Right atrium auricular region (tissue), 2 donors: ENCODE measurements at regions not wholly inside any gene's neighbourhood (a gene's known extent, or its start where the extent isn't known, plus 50 kb on each side); places are given as distances from the start of the nearest gene placed in this dataset.
"Not testable (repeated sequence)": the region's sequence is repeated elsewhere in the genome, so short reads cannot be mapped to it uniquely, and the experiment has no call there.

Source experiments
- DNase-seq: peaks from one replicate; pipeline ENCODE4 v3.0.0-alpha.2; 2019; ENCODE audit warnings: low spot score
- H3K27ac ChIP-seq, 2 donors: fragments of 200-600 bp; sonication (generic); 1 replicate in 1 of 2; 2 replicates in 1 of 2; pipeline ENCODE4 v1.5.1; 2016 to 2019
- H3K27me3 ChIP-seq, 2 donors: fragments of 200-600 bp; sonication (generic); one replicate each; pipeline versions ENCODE4 v1.5.1 to v1.6.0; 2017 to 2019
- H3K36me3 ChIP-seq: fragments of 200-600 bp; sonication (generic); one replicate; pipeline ENCODE4 v1.5.1; 2016
- H3K4me1 ChIP-seq, 2 donors: fragments of 200-600 bp; sonication (generic); one replicate each; pipeline versions ENCODE4 v1.5.1 to v1.6.0; 2017 to 2019
- H3K4me3 ChIP-seq, 2 donors: fragments of 200-600 bp; sonication (generic); 1 replicate in 1 of 2; 2 replicates in 1 of 2; pipeline ENCODE4 v1.5.1; 2017 to 2019; ENCODE audit warnings: mild to moderate bottlenecking in 1 of 2, moderate library complexity in 1 of 2
- H3K9me3 ChIP-seq, 2 donors: fragments of 200-600 bp; sonication (generic); one replicate each; pipeline ENCODE4 v1.5.1; 2019
- CTCF ChIP-seq, 2 donors: fragments of 200-600 bp; sonication (generic); IDR thresholded peaks; one replicate each; pipeline ENCODE4 v1.5.1; 2019; ENCODE audit warnings: antibody characterized with exemption in 2 of 2

GRCh38 chr2:228589115-228589514, 407.6 kb upstream of the SPHKAP start:
- H3K36me3 ChIP-seq, result no peaks in the 10 kb centered on the region
- no peak for DNase-seq
- H3K27ac ChIP-seq, result no peak overlapping the region
- no peaks in the 10 kb centered on the region for H3K9me3 ChIP-seq
- no peaks in the 10 kb centered on the region for H3K4me1 ChIP-seq
- no peak for TF ChIP-seq CTCF (IDR thresholded peaks at IDR 0.05)
- H3K27me3 ChIP-seq, result no peaks in the 10 kb centered on the region
- H3K4me3 ChIP-seq, result no peak overlapping the region

GRCh38 chr2:228581731-228582130, 400.2 kb upstream of the SPHKAP start:
- H3K4me1 ChIP-seq, result no peaks in the 10 kb centered on the region
- no peaks in the 10 kb centered on the region for H3K9me3 ChIP-seq
- H3K4me3 ChIP-seq, result no peak overlapping the region
- no peak overlapping the region for H3K27ac ChIP-seq
- no peaks in the 10 kb centered on the region for H3K36me3 ChIP-seq
- H3K27me3 ChIP-seq, result no peaks in the 10 kb centered on the region
- TF ChIP-seq CTCF (IDR thresholded peaks at IDR 0.05), result no peak
- no peak for DNase-seq

- Histone ChIP-seq H3K4me3 (no peak overlapping the region), H3K36me3 (no peaks in the 10 kb centered on the region), H3K4me1 (peaks cover 0 to 5% of the 10 kb centered on the region in 2 donors), H3K27me3 (no peaks in the 10 kb centered on the region), H3K9me3 (no peaks in the 10 kb centered on the region), H3K27ac (no peak overlapping the region)
- TF ChIP-seq CTCF (IDR thresholded peaks at IDR 0.05), result no peak
- DNase-seq, result no peak
Observed at GRCh38 chr2:228575897-228576296, 394.4 kb upstream of the SPHKAP start.

- not testable (repeated sequence) for DNase-seq, H3K4me3 ChIP-seq, H3K9me3 ChIP-seq, H3K27ac ChIP-seq, H3K36me3 ChIP-seq, H3K4me1 ChIP-seq, H3K27me3 ChIP-seq
Observed at GRCh38 chr2:228568275-228568674, 386.8 kb upstream of the SPHKAP start.

- Histone ChIP-seq H3K9me3 (no peaks in the 10 kb centered on the region), H3K27me3 (no peaks in the 10 kb centered on the region), H3K4me1 (no peaks in the 10 kb centered on the region), H3K36me3 (no peaks in the 10 kb centered on the region), H3K4me3 (no peak overlapping the region), H3K27ac (no peak overlapping the region)
- DNase-seq, result no peak
- TF ChIP-seq CTCF (IDR thresholded peaks at IDR 0.05), result no peak
Observed at GRCh38 chr2:228561816-228562215, 380.3 kb upstream of the SPHKAP start.

GRCh38 chr2:228559774-228560415, 378.4 kb upstream of the SPHKAP start:
- no peak for TF ChIP-seq CTCF (IDR thresholded peaks at IDR 0.05)
- no peak for DNase-seq

More at GRCh38 chr2:228559774-228560415, 378.4 kb upstream of the SPHKAP start:
- Histone ChIP-seq H3K4me3 (no peak overlapping the region), H3K27me3 (no peaks in the 10 kb centered on the region), H3K4me1 (no peaks in the 10 kb centered on the region), H3K27ac (no peak overlapping the region), H3K9me3 (no peaks in the 10 kb centered on the region), H3K36me3 (no peaks in the 10 kb centered on the region)
